Stomach (tissue), 4 donors: ENCODE measurements at regions not wholly inside any gene's neighbourhood (a gene's known extent, or its start where the extent isn't known, plus 50 kb on each side); places are given as distances from the start of the nearest gene placed in this dataset.

ENCODE experiments used
- EP300 ChIP-seq: sonication (generic); formaldehyde crosslinking; IDR thresholded peaks from one replicate; pipeline ENCODE4 v1.6.1; 2017; ENCODE audit warnings: antibody characterized with exemption
- POLR2A ChIP-seq, 4 donors: fragments of 450-650 bp; IDR thresholded peaks; one replicate each; pipeline ENCODE4 v1.6.1; 2016; ENCODE audit warnings: antibody characterized with exemption in 4 of 4, control low read depth in 2 of 4, mild to moderate bottlenecking in 1 of 4, moderate library complexity in 1 of 4
- POLR2AphosphoS5 ChIP-seq, 3 donors: sonication (generic); formaldehyde crosslinking; IDR thresholded peaks; one replicate each; pipeline ENCODE4 v1.6.1; 2016; ENCODE audit warnings: antibody characterized with exemption in 3 of 3
- TF ChIP-seq, protein P1 (sequence below), 7 experiments: fragments of 450-650 bp in 4 of 7; fragments of 200-600 bp in 3 of 7; sonication (generic) in 3 of 7; IDR thresholded peaks; one replicate each; pipeline ENCODE4 v1.5.1; 2016 to 2019; ENCODE audit warnings: antibody characterized with exemption in 7 of 7, control low read depth in 2 of 7, mild to moderate bottlenecking in 1 of 7

DNA sequence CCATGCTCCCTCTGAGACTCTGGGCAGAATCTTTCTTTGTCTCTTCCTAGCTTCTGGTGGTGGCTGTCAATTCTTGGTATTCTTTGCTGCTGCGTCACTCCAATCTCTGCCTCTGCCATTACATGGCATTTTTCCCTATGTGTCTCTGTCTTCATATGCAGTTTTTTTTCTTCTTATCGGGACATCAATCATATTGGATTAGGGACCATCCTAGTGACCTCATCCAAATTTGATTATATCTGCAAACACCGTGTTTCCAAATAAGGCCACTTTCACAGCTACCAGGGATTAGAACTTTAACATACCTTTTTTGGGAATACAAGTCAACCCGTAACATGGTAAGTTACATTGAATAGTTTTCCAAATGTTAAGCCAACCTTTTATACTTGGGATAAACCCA, 358.2 kb upstream of the FRG2C start:
- no peak for TF ChIP-seq POLR2AphosphoS5 (IDR thresholded peaks at IDR 0.05)
- TF ChIP-seq, protein P1, sequence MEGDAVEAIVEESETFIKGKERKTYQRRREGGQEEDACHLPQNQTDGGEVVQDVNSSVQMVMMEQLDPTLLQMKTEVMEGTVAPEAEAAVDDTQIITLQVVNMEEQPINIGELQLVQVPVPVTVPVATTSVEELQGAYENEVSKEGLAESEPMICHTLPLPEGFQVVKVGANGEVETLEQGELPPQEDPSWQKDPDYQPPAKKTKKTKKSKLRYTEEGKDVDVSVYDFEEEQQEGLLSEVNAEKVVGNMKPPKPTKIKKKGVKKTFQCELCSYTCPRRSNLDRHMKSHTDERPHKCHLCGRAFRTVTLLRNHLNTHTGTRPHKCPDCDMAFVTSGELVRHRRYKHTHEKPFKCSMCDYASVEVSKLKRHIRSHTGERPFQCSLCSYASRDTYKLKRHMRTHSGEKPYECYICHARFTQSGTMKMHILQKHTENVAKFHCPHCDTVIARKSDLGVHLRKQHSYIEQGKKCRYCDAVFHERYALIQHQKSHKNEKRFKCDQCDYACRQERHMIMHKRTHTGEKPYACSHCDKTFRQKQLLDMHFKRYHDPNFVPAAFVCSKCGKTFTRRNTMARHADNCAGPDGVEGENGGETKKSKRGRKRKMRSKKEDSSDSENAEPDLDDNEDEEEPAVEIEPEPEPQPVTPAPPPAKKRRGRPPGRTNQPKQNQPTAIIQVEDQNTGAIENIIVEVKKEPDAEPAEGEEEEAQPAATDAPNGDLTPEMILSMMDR (IDR thresholded peaks at IDR 0.05) = no peak
- no peak for TF ChIP-seq EP300
- no peak for TF ChIP-seq POLR2A (IDR thresholded peaks at IDR 0.05)
